Panc1 (cell line): ENCODE measurements at regions not wholly inside any gene's neighbourhood (a gene's known extent, or its start where the extent isn't known, plus 50 kb on each side); places are given as distances from the start of the nearest gene placed in this dataset.

Experiments
- ATAC-seq: fragments of 200-7000 bp; cut with Tn5 transposase; 2 replicates; pipeline ENCODE4 v1.9.1; 2020; ENCODE audit warnings: mild to moderate bottlenecking, moderate library complexity
- BruUV-seq: library from RNA; stranded (reverse); fragments of 400-500 nt; replicated peaks from 2 replicates; lab custom pipeline; 2021; lab: Mats Ljungman, UMichigan
- CTCF ChIA-PET: fragments of 300-600 bp; sonication (Branson Sonifier 250); formaldehyde crosslinking; loops from one replicate; lab custom pipeline; 2022; ENCODE audit warnings: antibody characterized with exemption; lab: Charles Lee
- POLR2A ChIA-PET: fragments of 300-600 bp; sonication (Branson Sonifier 250); formaldehyde crosslinking; loops from one replicate; lab custom pipeline; 2022; ENCODE audit warnings: antibody characterized with exemption; lab: Charles Lee
- DNase-seq: peaks from one replicate; pipeline ENCODE4 v3.0.0-alpha.2; 2010; ENCODE audit warnings: low read depth, low spot score
- H3K27ac ChIP-seq: 2 replicates; pipeline ENCODE4 v1.5.1; 2011; ENCODE audit warnings: mild to moderate bottlenecking, low read length, inconsistent platforms
- H3K27me3 ChIP-seq: fragments of 200-500 bp; sonication (Bioruptor generic); 2 replicates; pipeline ENCODE4 v1.6.0; 2014; ENCODE audit warnings: low read length, inconsistent platforms; ENCODE audit not compliant: control insufficient read depth, insufficient read depth
- H3K36me3 ChIP-seq: fragments of 200-500 bp; sonication (Bioruptor generic); 2 replicates; pipeline ENCODE4 v1.5.1; 2014; ENCODE audit warnings: inconsistent platforms, mild to moderate bottlenecking, low read length, moderate library complexity; ENCODE audit not compliant: control insufficient read depth, insufficient read depth
- H3K4me1 ChIP-seq: 2 replicates; pipeline ENCODE4 v1.5.1; 2011; ENCODE audit warnings: inconsistent platforms, mild to moderate bottlenecking, low read length, moderate library complexity; ENCODE audit not compliant: control insufficient read depth, insufficient read depth
- H3K4me3 ChIP-seq, 2 experiments: 2 replicates each; pipeline ENCODE4 v1.5.1; 2011 to 2012; ENCODE audit warnings: low read depth in 2 of 2, low read length in 2 of 2, mild to moderate bottlenecking in 2 of 2, inconsistent platforms in 1 of 2, moderate library complexity in 1 of 2
- H3K9me3 ChIP-seq: fragments of 200-500 bp; sonication (Bioruptor generic); 2 replicates; pipeline ENCODE4 v1.5.1; 2014; ENCODE audit warnings: low read depth, mild to moderate bottlenecking, inconsistent platforms, low read length, moderate library complexity; ENCODE audit not compliant: control insufficient read depth, insufficient read depth
- POLR2AphosphoS5 ChIP-seq: IDR thresholded peaks from 2 replicates; pipeline ENCODE4 v1.6.1; 2012; ENCODE audit warnings: mild to moderate bottlenecking, low read depth, low read length, moderate library complexity
- SIN3A ChIP-seq: IDR thresholded peaks from 2 replicates; pipeline ENCODE4 v1.6.1; 2012; ENCODE audit warnings: low read depth, mild to moderate bottlenecking, low read length, moderate library complexity, borderline replicate concordance; ENCODE audit not compliant: insufficient read depth
- TCF7L2 ChIP-seq: IDR thresholded peaks from 2 replicates; pipeline ENCODE4 v1.6.1; 2011; ENCODE audit warnings: mild to moderate bottlenecking, low read depth, low read length, inconsistent platforms
- in situ Hi-C: cut with HindIII; loops from 2 replicates; pipeline ENCODE4 v1.10.0; 2016; ENCODE audit warnings: low sequenced_read_pairs, low pct_unique_long_range_greater_than_20kb
- intact Hi-C: fragments of 100-400 bp; cut with micrococcal nuclease; formaldehyde crosslinking; loops from one replicate; pipeline ENCODE4 v1.10.0; 2022; ENCODE audit not compliant: unreplicated experiment
- TF ChIP-seq, protein P1 (sequence below): fragments of 450-650 bp; IDR thresholded peaks from 2 replicates; pipeline ENCODE4 v1.5.1; 2017; ENCODE audit warnings: mild to moderate bottlenecking
- TF ChIP-seq, protein P2 (sequence below), 2 experiments: IDR thresholded peaks; 2 replicates each; pipeline ENCODE4 v1.6.1; 2011 to 2012; ENCODE audit warnings: low read depth in 2 of 2, control low read depth in 1 of 2, low read length in 1 of 2, mild to moderate bottlenecking in 1 of 2, moderate library complexity in 1 of 2; ENCODE audit not compliant: insufficient read depth in 1 of 2

DNA sequence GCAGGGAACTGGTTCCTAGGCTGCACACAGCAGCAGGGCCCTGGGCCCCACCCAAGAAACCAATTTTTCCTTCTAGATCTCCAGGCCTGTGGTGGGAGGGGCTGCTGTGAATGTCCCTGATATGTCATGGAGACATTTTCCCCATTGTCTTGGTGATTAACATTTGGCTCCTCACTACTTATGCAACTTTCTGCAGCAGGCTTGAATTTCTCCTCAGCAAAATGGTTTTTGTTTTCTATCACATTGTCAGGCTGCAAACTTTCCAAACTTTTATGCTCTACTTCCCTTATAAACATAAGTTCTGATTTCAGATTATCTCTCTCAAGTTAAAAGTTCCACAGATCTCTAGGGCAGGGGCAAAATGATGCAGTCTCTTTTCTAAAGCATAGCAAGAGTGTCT lies 310.2 kb upstream of the PCDH20 start:
- no peaks in the 10 kb centered on the region for H3K36me3 ChIP-seq
- no peak overlapping the region for H3K27ac ChIP-seq
- in situ Hi-C loops (no loop called here), intact Hi-C loops (no loop called here)
- H3K4me3 ChIP-seq, result no peak overlapping the region
- DNase-seq, result no peak
- POLR2A ChIA-PET, result no interaction called here
- H3K9me3 ChIP-seq, result no peaks in the 10 kb centered on the region
- TF ChIP-seq, protein P1, sequence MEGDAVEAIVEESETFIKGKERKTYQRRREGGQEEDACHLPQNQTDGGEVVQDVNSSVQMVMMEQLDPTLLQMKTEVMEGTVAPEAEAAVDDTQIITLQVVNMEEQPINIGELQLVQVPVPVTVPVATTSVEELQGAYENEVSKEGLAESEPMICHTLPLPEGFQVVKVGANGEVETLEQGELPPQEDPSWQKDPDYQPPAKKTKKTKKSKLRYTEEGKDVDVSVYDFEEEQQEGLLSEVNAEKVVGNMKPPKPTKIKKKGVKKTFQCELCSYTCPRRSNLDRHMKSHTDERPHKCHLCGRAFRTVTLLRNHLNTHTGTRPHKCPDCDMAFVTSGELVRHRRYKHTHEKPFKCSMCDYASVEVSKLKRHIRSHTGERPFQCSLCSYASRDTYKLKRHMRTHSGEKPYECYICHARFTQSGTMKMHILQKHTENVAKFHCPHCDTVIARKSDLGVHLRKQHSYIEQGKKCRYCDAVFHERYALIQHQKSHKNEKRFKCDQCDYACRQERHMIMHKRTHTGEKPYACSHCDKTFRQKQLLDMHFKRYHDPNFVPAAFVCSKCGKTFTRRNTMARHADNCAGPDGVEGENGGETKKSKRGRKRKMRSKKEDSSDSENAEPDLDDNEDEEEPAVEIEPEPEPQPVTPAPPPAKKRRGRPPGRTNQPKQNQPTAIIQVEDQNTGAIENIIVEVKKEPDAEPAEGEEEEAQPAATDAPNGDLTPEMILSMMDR, result no peak
- TF ChIP-seq SIN3A (no peak), POLR2AphosphoS5 (no peak), TCF7L2 (no peak)
- TF ChIP-seq, protein P2, sequence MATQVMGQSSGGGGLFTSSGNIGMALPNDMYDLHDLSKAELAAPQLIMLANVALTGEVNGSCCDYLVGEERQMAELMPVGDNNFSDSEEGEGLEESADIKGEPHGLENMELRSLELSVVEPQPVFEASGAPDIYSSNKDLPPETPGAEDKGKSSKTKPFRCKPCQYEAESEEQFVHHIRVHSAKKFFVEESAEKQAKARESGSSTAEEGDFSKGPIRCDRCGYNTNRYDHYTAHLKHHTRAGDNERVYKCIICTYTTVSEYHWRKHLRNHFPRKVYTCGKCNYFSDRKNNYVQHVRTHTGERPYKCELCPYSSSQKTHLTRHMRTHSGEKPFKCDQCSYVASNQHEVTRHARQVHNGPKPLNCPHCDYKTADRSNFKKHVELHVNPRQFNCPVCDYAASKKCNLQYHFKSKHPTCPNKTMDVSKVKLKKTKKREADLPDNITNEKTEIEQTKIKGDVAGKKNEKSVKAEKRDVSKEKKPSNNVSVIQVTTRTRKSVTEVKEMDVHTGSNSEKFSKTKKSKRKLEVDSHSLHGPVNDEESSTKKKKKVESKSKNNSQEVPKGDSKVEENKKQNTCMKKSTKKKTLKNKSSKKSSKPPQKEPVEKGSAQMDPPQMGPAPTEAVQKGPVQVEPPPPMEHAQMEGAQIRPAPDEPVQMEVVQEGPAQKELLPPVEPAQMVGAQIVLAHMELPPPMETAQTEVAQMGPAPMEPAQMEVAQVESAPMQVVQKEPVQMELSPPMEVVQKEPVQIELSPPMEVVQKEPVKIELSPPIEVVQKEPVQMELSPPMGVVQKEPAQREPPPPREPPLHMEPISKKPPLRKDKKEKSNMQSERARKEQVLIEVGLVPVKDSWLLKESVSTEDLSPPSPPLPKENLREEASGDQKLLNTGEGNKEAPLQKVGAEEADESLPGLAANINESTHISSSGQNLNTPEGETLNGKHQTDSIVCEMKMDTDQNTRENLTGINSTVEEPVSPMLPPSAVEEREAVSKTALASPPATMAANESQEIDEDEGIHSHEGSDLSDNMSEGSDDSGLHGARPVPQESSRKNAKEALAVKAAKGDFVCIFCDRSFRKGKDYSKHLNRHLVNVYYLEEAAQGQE (IDR thresholded peaks at IDR 0.05; ENCODE audit: insufficient read depth in 1 of 2, low read depth in 2 of 2, low read length in 1 of 2), result no peak
- no peak for ATAC-seq
- BruUV-seq, result no TSS peak
- H3K4me1 ChIP-seq, result peaks cover 7% of the 10 kb centered on the region; the same call in 1 of the 2 replicates
- CTCF ChIA-PET, result no interaction called here
- no peaks in the 10 kb centered on the region for H3K27me3 ChIP-seq

DNA sequence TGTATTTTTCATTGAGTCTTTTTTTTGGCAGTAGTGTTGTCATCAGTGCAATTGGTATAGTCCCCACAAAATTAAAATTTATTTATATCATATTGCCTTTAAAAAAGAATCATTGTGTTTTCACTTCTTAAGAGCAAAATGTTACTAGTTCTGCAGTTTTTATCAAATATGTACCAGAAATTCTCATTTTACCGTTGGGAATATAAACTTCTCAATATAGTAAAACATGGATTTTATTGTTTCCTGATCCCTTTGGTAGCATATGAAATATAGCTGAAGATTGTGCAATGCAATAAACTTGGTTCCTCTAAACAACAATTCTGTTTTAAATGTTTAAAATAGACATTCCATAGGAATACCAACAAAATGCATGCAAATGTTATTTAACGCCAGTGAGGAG lies 306.5 kb upstream of the PCDH20 start:
- no peaks in the 10 kb centered on the region; the same call in 1 of the 2 replicates for H3K4me1 ChIP-seq
- H3K9me3 ChIP-seq, result no peaks in the 10 kb centered on the region
- ChIA-PET POLR2A (no interaction called here), CTCF (no interaction called here)
- in situ Hi-C loops, result no loop called here
- H3K36me3 ChIP-seq, result no peaks in the 10 kb centered on the region
- no peak overlapping the region for H3K27ac ChIP-seq
- ATAC-seq (no peak), DNase-seq (no peak)
- H3K27me3 ChIP-seq, result no peaks in the 10 kb centered on the region
- no peak for TF ChIP-seq TCF7L2
- TF ChIP-seq, protein P2 (IDR thresholded peaks at IDR 0.05; ENCODE audit: insufficient read depth in 1 of 2, low read depth in 2 of 2, low read length in 1 of 2), result no peak
- no peak for TF ChIP-seq POLR2AphosphoS5
- TF ChIP-seq, protein P1, result no peak
- no peak for TF ChIP-seq SIN3A
- H3K4me3 ChIP-seq, result no peak overlapping the region
- intact Hi-C loops, result no loop called here
- no TSS peak for BruUV-seq
